ENCODE measurements at regions not wholly inside any gene's neighbourhood (a gene's known extent, or its start where the extent isn't known, plus 50 kb on each side); places are given as distances from the start of the nearest gene placed in this dataset.

GRCh38 chr16:80305410-80305809, 235.4 kb upstream of the DYNLRB2 start:
- H3F3A ChIP-seq (ENCODE audit: low read length, unreplicated experiment): no peaks in the 10 kb centered on the region
- TF ChIP-seq EZH2phosphoT487 (IDR thresholded peaks at IDR 0.05; ENCODE audit: borderline replicate concordance, low read length): no peak
- TF ChIP-seq EZH2 (IDR thresholded peaks at IDR 0.05; ENCODE audit: low read length, unreplicated experiment): no peak
- no peak for TF ChIP-seq CTCF (conservative IDR thresholded peaks at IDR 0.05; ENCODE audit: low read depth, low read length)
- no peak overlapping the region for H3K4me2 ChIP-seq (ENCODE audit: low read length)
- H3K4me3 ChIP-seq (ENCODE audit: low read length): no peak overlapping the region
- H3K36me3 ChIP-seq (ENCODE audit: low read depth, low read length): no peaks in the 10 kb centered on the region
- intact Hi-C loops (cut with micrococcal nuclease): no loop called here
- ATAC-seq (no peak), DNase-seq (no peak)
- H3K27ac ChIP-seq (ENCODE audit: low read length): no peak overlapping the region
- no peaks in the 10 kb centered on the region for H3K79me2 ChIP-seq (ENCODE audit: low read length)
- H4K20me1 ChIP-seq (ENCODE audit: low read length): no peaks in the 10 kb centered on the region
- BruUV-seq (replicated peaks): no TSS peak
- ChIA-PET CTCF (no interaction called here), POLR2A (ENCODE audit: unreplicated experiment) (no interaction called here)
- H3K9ac ChIP-seq (ENCODE audit: low read length): no peak overlapping the region
- no peaks in the 10 kb centered on the region for H3K27me3 ChIP-seq (ENCODE audit: low read length)
- no peaks in the 10 kb centered on the region for H3K9me3 ChIP-seq (ENCODE audit: low read length)
- H3K9me2 ChIP-seq (replicated peaks; ENCODE audit: low read length): no peaks in the 10 kb centered on the region
- no peak overlapping the region for H2AFZ ChIP-seq (ENCODE audit: low read length)
- H3K4me1 ChIP-seq (ENCODE audit: insufficient read depth, low read length): no peaks in the 10 kb centered on the region

GRCh38 chr16:80303691-80304090, 237.1 kb upstream of the DYNLRB2 start:
- H3K4me3 ChIP-seq (ENCODE audit: low read length): no peak overlapping the region
- no peaks in the 10 kb centered on the region for H3K9me3 ChIP-seq (ENCODE audit: low read length)
- H2AFZ ChIP-seq (ENCODE audit: low read length): no peak overlapping the region
- H3K4me1 ChIP-seq (ENCODE audit: insufficient read depth, low read length): no peaks in the 10 kb centered on the region
- POLR2A ChIA-PET (ENCODE audit: unreplicated experiment): no interaction called here
- H3K4me2 ChIP-seq (ENCODE audit: low read length): no peak overlapping the region
- no peaks in the 10 kb centered on the region for H3K9me2 ChIP-seq (replicated peaks; ENCODE audit: low read length)
- H3K9ac ChIP-seq (ENCODE audit: low read length): no peak overlapping the region
- H4K20me1 ChIP-seq (ENCODE audit: low read length): no peaks in the 10 kb centered on the region
- no TSS peak for BruUV-seq (replicated peaks)
- intact Hi-C loops (cut with micrococcal nuclease): no loop called here
- CTCF ChIA-PET: no interaction called here
- no peaks in the 10 kb centered on the region for H3F3A ChIP-seq (ENCODE audit: low read length, unreplicated experiment)
- H3K27me3 ChIP-seq (ENCODE audit: low read length): no peaks in the 10 kb centered on the region
- TF ChIP-seq EZH2 (IDR thresholded peaks at IDR 0.05; ENCODE audit: low read length, unreplicated experiment) (no peak), EZH2phosphoT487 (IDR thresholded peaks at IDR 0.05; ENCODE audit: borderline replicate concordance, low read length) (no peak), CTCF (conservative IDR thresholded peaks at IDR 0.05; ENCODE audit: low read depth, low read length) (no peak)
- no peaks in the 10 kb centered on the region for H3K36me3 ChIP-seq (ENCODE audit: low read depth, low read length)
- no peak for ATAC-seq
- DNase-seq: no peak
- no peaks in the 10 kb centered on the region for H3K79me2 ChIP-seq (ENCODE audit: low read length)
- no peak overlapping the region for H3K27ac ChIP-seq (ENCODE audit: low read length)

GRCh38 chr16:80300876-80301275, 239.9 kb upstream of the DYNLRB2 start:
- H3K27me3 ChIP-seq (ENCODE audit: low read length): no peaks in the 10 kb centered on the region
- TF ChIP-seq EZH2phosphoT487 (IDR thresholded peaks at IDR 0.05; ENCODE audit: borderline replicate concordance, low read length): no peak
- TF ChIP-seq EZH2 (IDR thresholded peaks at IDR 0.05; ENCODE audit: low read length, unreplicated experiment): no peak
- no peak for TF ChIP-seq CTCF (conservative IDR thresholded peaks at IDR 0.05; ENCODE audit: low read depth, low read length)
- ATAC-seq (no peak), DNase-seq (no peak)
- no peaks in the 10 kb centered on the region for H3K9me3 ChIP-seq (ENCODE audit: low read length)
- ChIA-PET CTCF (no interaction called here), POLR2A (ENCODE audit: unreplicated experiment) (no interaction called here)
- intact Hi-C loops (cut with micrococcal nuclease): no loop called here
- no peaks in the 10 kb centered on the region for H3K9me2 ChIP-seq (replicated peaks; ENCODE audit: low read length)
- H2AFZ ChIP-seq (ENCODE audit: low read length): no peak overlapping the region
- no peak overlapping the region for H3K27ac ChIP-seq (ENCODE audit: low read length)
- H3K9ac ChIP-seq (ENCODE audit: low read length): no peak overlapping the region
- no peaks in the 10 kb centered on the region for H3F3A ChIP-seq (ENCODE audit: low read length, unreplicated experiment)
- no peaks in the 10 kb centered on the region for H4K20me1 ChIP-seq (ENCODE audit: low read length)
- no peak overlapping the region for H3K4me3 ChIP-seq (ENCODE audit: low read length)
- H3K79me2 ChIP-seq (ENCODE audit: low read length): no peaks in the 10 kb centered on the region
- BruUV-seq (replicated peaks): no TSS peak
- no peaks in the 10 kb centered on the region for H3K4me1 ChIP-seq (ENCODE audit: insufficient read depth, low read length)
- no peak overlapping the region for H3K4me2 ChIP-seq (ENCODE audit: low read length)
- H3K36me3 ChIP-seq (ENCODE audit: low read depth, low read length): no peaks in the 10 kb centered on the region

Data from PC-3 (cell line).